ENCODE measurements at regions not wholly inside any gene's neighbourhood (a gene's known extent, or its start where the extent isn't known, plus 50 kb on each side); places are given as distances from the start of the nearest gene placed in this dataset.

GRCh38 chr15:37246856-37247255, 146.5 kb upstream of the MEIS2 start:
- no peak for TF ChIP-seq POLR2A (IDR thresholded peaks at IDR 0.05)
- no peak for TF ChIP-seq CTCF (IDR thresholded peaks at IDR 0.05)

Measured in vagina (tissue), 2 donors.